G401 (cell line): ENCODE measurements at regions not wholly inside any gene's neighbourhood (a gene's known extent, or its start where the extent isn't known, plus 50 kb on each side); places are given as distances from the start of the nearest gene placed in this dataset.

Source experiments
- DNase-seq: peaks from one replicate; pipeline ENCODE4 v3.0.0-alpha.2; 2015; ENCODE audit warnings: low spot score
- in situ Hi-C: cut with HindIII; loops from 2 replicates; pipeline ENCODE4 v1.10.0; 2016; ENCODE audit warnings: low sequenced_read_pairs, mixed read lengths

- DNase-seq: no peak
Measured at GRCh38 chr13:78759704-78760103, 100.7 kb upstream of the OBI1 start.

DNA sequence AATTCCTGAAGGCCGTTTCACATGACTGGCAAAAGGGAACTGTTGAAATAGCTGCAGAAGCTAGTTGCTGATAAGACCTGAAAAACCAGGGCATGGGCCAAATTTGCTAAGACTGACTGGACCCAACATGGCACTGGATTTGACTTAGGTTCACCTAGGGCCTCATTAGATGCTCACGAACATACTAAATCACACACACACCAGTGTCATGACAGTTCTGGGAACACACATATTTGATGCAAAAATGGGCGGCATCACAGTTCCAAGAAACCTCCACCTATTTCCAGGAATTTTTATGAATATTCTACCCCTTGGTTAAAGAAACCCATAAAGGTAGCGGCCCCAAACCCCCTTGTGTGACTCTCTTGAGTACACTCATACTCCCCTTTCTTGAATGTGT, 99.6 kb upstream of the OBI1 start:
- DNase-seq: no peak
- in situ Hi-C loops: no loop called here

More at GRCh38 chr13:78759704-78760103, 100.7 kb upstream of the OBI1 start:
- in situ Hi-C loops: no loop called here

- in situ Hi-C loops: no loop called here
Measured at GRCh38 chr13:78753435-78753834, 94.5 kb upstream of the OBI1 start.

GRCh38 chr13:78750735-78751134, 91.8 kb upstream of the OBI1 start:
- in situ Hi-C loops: no loop called here
- no peak for DNase-seq

More at GRCh38 chr13:78753435-78753834, 94.5 kb upstream of the OBI1 start:
- DNase-seq: no peak

GRCh38 chr13:78743973-78744372, 85.0 kb upstream of the OBI1 start:
- in situ Hi-C loops: no loop called here

DNA sequence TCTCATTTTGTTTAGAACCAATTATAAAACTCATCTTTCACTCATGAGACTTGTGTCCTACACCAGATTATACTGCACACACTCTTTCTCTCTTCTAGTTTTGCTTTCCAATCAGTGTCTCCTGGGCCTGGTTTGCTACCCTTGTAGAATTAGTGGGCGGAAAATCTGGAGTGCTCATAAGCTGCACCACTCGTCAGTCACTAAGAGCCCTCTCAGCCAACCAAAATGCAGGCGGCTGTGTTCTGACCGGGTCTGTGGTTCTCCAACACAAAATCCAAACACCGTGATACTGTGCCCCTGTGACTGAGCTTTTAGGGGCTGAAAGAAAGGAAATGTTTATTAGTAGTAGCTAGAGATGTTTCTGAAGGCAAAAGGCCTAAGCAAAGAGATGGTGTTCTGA, 83.7 kb upstream of the OBI1 start:
- in situ Hi-C loops: no loop called here
- DNase-seq: no peak

More at GRCh38 chr13:78743973-78744372, 85.0 kb upstream of the OBI1 start:
- no peak for DNase-seq

DNA sequence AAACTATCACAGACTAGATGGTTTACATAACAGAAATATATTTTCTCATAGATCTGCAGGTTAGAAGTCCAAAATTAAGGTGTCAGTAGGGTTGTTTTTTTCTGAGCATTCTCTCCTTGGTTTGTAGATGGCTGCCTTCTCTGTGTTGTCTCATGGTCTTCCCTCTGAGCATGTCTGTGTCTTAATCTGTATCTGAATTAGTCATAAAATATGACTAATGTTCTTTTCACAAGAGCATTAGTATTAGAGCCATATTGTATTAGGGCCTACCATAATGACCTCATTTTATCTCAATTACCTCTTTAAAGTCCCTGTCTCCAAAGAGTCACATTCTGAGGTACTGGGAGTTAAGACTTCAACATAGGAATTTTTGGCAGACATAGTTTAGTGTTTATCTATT, 77.2 kb upstream of the OBI1 start:
- no peak for DNase-seq
- in situ Hi-C loops: no loop called here

DNA sequence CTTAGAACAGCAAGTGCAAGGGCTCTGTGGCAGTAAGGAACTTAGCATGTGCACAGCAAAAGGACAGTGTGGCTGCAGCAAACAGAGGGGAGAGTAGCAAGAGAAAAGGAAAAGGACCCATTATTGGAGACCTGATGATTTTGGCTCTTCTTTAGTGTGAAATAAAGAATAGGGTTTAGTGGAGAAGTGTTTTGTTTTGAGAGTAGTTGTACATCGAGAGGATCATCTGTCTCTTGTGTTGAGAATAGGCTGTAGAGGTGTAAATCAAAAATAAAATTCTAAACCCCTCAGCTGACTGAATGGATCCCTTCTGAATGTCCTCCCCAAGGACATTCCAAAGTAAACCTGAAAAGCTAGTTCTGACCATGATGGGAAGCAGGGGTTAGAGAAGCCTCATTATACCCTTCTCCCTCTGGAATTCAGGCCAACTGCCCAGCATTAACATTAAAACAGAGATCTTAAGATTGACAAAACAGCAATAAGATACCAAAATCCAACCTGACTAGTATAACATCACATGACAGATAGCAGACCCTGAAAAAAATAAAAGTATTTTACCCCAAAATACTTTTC, 73.6 kb upstream of the OBI1 start:
- in situ Hi-C loops: no loop called here
- DNase-seq: no peak

- no peak for DNase-seq
- in situ Hi-C loops: no loop called here
Measured at GRCh38 chr13:78722700-78723099, 63.7 kb upstream of the OBI1 start.

DNA sequence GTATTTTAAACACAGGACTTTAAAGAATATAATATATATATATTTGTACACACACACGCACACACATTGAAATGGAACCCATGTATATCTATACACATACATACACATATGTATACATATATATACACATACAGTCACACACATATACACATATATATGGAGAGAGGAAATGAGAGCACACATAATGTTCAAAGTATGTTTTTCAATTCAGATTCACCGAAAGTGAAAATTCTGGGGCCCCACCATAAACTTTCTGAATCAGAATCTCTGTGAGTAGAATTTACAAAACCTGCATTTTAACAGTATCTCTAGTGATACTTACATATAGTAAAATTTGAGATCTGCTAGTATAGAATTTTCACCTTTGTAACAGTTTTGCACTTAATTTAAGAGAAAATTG, 60.4 kb upstream of the OBI1 start:
- DNase-seq: no peak
- in situ Hi-C loops: no loop called here

GRCh38 chr13:78714717-78715116, 55.8 kb upstream of the OBI1 start:
- DNase-seq: no peak
- in situ Hi-C loops: no loop called here

DNA sequence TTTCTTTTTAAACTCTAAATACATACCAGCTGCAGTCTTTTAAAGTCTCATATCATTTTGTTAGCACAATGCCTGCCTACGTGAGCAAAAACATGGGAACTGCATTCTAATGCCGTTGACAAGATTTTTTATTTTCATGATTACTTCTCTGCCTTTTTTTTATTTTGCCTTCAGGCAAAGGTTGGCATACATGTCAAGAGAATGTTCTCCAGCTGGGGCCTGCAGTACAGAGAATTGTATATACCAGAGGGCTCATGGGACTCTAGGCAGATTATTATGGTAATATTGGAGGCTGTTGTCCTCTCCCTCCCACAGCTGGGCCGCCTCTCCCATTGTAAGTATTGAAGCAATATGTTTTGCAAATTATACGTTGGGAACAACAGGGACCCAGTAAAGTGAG, 53.9 kb upstream of the OBI1 start:
- in situ Hi-C loops: no loop called here
- DNase-seq: no peak

GRCh38 chr13:78709028-78709427, 50.1 kb upstream of the OBI1 start:
- DNase-seq: no peak
- in situ Hi-C loops: no loop called here
